UCSD-AML1 (cell line): ENCODE measurements at regions not wholly inside any gene's neighbourhood (a gene's known extent, or its start where the extent isn't known, plus 50 kb on each side); places are given as distances from the start of the nearest gene placed in this dataset.

Source experiments
- DNase-seq: peaks from one replicate; lab custom pipeline; 2025; ENCODE audit not compliant: unreplicated experiment; lab: John Stamatoyannopoulos, UW

DNA sequence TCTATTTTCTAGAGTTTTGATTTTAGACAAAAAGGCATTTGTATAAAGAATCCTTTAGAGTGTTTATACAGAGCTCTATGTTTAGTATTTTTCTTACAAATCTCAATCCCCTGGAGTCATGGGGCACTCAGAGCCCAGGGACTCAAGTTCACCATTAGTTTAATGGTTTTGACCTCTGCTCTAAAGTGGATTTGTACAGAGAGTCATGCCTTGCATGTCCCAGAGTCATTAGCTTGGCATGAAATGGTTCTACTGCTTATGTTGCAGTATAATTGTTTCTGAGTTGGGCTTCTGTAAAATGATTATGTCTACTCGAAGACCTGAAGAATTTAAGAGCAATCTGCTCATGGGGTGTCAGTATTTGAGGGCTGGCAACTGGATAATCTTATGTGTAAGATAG lies 406.2 kb downstream of the DLEU7 start:
- DNase-seq, result no peak

DNA sequence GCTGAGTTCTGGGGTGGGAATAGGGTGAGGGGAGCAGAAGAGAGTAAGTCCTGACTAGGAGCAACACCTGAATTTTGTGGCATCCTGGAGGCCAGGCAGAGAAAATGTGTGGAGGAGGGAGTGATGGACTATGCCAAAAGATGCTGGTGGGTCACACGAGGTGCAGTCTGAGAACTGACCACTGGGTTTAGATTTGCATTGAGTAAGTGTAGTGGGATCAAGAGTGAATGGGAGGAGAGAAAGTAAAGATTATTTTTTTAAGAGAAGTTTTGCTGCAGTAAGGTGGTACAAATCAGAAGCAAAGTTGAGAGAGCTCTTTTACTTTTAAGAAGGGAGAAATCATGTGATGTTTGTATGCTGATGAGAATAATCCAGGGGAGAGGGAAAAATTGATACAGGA lies 405.1 kb downstream of the DLEU7 start:
- DNase-seq, result no peak

DNA sequence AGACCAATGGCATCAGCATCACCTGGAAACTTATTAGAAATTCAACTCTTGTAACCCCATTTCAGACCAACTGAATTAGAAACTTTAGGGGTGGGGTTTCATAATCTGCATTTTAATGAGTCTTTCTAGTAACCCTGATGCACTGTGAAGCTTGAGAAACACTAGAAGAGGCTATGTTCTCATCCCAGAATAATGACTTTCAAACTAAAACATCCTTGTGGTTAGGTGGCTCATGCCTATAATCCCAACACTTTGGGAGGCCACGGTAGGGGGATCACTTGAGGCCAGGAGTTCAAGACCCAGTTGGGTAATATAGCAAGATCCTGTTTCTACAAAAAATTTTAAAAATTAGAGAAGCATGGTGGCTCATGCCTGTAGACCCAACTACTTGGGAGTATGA lies 402.4 kb downstream of the DLEU7 start:
- DNase-seq, result no peak

DNA sequence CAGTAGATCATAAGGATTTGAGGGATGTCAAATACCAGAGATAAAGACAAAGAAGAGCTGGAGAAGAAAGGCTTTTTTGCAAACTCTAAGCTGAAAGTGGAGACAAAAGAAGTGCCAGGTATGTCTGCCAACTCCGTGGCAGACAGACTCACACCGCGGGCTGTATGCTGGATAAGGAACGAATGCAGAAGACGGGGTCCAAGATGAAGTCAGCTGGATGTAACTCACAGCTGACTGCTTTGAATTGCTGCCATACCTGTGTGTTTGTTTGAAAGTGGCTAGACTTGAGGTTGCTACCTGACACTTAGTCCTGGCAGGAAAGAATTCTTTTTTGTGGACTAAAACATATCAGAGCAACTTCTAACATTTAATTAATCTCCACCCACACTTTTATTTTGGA lies 398.8 kb downstream of the DLEU7 start:
- no peak for DNase-seq

DNA sequence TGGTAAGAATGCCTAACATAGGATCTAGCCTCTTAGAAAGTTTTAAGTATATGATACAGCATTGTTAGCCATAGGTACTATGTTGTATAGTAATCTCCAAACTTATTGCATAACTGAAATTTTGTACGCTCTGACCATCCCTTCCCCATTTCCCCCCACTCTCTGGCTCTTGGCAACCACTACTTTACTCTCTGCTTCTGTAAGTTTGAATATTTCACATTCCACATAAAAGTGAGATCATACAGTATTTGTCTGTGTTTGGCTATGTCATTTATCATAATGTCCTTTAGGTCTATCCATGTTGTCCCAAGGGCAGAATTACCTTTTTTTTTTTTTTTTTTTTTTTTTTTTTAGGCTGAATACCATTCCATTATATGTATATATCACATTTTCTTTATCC lies 396.9 kb downstream of the DLEU7 start:
- DNase-seq, result no peak

DNA sequence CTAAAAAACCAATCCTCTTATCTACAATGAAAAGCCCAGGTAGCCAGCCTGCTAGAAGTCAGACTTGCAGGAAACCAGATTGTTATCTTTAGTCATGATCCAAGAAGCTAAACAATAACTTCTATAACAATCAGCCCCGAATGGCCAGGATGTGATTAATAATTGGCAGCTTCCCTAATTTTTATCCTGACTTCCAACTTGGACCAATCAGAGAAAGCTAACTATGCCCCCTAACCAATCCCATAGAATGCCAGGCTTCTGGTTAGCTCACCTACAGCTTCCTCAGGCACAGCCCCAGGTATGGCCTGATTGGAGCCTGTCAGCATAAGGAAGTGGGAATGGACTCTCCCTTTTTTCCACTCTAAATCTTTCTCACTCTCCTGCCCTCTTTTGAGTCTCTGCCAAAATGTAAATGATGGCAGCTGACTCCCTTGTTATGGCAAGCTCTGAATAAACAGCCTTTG lies 394.9 kb downstream of the DLEU7 start:
- no peak for DNase-seq

DNA sequence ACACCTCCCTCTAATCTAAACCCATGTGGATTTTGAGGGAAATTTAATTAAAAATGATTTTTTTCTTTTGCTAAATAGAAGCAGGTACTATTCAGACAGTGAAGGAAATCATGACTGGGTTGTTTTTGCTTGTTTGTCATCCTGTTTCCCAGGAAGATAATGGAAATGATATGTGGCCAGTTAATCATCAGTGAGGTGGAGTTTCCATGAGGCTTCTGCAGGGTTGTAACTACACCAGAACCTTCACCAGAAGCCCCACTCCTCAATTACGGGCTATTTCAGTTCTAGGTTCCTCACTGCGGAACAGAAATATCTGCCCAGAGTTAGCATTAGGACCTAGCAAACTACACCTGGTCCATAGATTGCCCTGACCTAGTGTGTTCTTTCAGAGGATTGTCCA lies 394.0 kb downstream of the DLEU7 start:
- no peak for DNase-seq

DNA sequence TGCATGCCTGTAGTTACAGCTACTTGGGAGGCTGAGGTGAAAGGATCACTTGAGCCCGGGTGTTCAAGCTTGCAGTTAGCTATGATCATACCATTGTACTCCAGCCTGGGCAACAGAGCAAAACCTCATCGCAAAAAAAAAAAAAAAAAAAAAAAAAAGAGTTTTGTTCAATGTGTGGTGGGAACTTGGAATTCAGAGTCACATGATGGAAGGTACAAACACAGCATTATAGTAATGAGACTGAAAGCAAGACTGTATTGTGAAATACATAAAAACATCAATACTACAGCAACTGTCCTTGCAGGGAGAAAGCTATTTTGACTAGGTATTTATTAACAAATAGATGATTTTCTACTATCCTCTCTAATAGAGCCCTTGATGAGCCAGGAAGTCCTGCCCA lies 393.2 kb downstream of the DLEU7 start:
- no peak for DNase-seq

DNA sequence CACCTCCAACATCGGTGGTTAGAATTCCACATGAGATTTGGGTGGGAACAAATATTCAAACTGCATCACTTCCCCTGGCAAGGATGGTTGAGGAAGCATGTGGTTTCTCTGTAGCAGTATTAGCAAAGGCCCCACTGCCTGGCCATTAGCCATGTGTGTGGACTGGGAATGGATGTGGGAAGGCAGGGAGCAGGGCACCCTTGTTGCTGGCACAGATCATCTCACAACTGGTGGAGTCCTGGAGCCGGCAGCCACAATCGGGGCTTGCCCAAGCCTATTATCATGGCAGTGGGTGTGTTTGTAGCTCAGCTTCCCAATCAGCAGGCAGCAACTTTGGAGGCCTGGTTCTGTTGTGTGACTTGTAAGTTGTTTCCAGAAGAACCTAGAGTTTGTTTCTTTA lies 391.9 kb downstream of the DLEU7 start:
- no peak for DNase-seq

DNA sequence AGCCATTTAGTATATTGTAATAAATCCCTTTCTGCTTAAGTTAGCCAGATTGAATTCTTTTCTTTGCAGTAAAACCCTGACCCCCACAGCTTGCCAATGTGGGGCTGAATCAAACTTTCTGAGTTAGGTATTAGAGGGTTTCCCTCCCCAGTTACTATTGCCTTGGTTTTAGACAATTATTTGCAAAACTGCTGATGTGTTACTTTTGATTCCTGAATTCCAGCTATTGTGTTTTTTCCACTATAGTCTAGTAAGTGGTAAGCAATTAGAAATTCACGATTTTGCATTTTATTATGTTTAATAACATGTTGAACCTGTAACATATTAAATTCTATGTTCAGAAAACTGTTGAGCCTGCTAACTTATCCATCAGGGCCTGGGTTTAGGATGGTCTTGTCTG lies 391.5 kb downstream of the DLEU7 start:
- DNase-seq, result no peak

DNA sequence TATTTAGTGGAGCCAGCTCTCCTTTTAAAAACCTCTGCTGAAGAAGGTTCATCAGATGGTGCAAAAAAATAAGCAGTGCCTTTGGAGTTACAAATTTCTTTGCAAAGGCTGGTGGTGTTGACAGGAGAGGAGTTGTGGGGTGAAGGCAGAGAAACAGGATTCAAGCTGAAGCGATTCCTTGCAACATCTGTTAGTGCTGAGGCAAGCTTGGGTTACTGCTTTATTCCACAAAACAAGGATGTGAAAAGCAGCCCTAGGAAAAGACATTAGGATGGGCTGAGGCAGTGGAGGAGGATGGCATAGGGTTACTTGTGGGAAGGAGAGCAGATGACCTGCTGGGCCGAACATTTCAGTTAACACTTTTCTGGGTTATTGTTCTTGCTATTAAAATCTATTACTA lies 390.7 kb downstream of the DLEU7 start:
- DNase-seq, result no peak

DNA sequence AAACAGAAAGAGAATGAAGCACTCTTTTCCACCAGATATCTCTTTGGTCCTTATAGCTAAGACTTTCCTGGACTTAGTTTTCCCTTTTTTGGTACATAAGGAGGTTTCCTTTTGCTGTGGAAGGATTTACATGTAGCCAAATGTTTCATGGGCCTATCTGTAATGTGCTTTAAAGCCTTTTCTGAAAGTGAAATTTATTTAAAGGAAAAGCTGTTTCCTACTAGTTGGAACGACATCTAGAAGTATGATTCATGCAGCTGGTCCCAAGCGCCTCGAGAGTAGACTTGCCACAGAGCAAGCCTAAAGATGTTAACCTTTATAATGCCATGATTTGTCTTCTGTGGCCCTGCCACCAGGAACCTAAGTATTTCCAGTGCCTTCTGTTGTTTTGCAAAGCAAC lies 390.3 kb downstream of the DLEU7 start:
- DNase-seq, result no peak

DNA sequence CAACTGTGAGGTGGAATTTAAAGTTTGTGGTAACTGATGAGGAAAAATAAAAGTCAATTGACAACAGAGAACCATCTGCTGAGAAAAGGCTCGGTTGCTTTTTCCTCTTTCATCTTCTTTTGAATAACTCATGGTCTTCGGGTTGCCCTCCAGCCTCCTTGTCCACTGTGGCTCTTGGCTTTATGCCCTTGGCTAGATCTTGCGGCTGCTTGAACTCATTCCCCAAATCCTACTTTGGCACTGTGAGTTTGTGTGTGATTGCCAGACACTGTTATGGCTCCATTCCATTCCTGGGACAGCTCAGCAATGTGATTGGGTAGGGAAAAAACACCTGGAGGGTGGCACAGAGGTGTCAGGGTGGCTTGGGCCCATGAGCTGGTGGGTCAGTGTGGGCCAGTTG lies 387.4 kb downstream of the DLEU7 start:
- no peak for DNase-seq

DNA sequence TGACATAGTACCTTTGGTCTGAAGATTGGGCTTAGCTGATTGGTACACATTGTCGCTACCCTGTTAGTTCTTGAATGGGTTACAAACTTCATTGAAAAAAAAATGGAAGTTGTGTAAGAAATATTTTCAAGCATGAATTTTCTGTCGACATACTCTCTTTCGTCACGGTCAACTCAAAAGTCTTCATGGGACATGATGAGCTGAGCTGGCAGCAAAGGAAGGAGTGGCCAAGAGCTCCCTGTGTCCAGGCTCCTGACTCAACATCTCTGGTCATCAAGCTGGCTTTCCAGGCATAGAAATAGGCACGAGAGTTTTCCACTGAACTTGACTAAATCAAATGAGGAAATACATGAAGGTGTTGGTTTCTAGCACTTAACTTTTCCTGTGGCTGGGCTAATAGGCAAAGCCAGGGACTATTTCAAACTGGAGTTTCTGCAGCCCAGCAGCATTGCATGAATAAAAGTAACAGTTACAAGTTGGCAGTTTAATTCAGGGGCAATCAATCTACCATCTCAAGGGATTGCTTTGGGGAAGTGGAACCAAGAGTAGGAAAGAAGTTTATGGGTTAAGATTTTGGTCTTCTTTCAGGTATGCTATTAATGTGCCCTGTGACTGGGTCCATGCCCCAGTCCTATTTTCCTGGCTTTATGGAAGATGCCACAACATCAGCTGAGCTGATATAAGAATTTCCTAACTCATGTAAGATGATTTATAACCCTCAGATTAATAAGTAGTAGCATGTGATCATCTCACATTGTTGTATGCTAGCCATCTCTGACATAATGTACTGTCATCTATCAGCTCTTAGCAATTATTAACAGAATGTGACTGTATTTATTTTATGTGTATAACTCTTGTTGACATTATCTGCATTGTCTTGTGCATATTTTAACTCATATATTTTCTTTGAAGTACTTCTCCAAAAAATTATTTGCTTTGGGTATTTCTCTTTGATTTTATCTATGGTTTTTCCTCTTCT lies 385.8 kb downstream of the DLEU7 start:
- no peak for DNase-seq

DNA sequence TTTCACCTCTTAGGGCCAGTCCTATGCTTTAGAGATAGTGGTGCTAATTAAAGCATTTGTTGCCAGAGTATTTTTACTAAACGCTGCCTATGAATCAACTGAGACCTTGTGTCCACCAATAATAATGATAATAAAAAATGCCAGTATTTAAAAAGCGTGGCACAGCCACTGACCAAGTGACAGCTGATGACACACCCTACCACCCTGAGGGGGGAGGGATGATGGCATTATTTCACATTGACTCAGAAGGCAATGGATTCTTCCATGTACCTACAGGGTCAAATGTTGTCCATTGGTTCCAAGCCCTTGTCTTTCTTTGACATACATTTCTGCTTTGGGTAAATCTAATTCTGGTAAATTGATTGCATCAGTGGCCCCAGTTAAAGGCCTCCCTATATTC lies 384.4 kb downstream of the DLEU7 start:
- DNase-seq, result no peak

DNA sequence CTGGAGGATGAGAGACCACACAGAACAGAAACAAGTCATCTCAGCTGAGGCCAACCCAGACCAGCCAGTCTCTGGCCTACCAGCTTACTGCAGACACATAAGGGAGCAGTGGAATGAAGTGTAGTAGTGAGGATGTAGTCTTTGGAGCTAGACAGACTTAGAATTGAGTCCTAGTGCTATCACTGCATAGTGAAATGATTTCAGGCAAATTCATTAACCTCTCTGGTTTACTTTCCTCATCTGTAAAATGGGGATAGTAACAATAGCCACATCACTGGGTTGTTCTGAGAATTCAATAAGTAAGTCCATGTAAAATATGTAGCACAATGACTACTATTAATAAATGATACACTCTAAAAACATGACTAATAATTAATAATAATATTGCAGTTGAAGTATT lies 383.8 kb downstream of the DLEU7 start:
- no peak for DNase-seq

DNA sequence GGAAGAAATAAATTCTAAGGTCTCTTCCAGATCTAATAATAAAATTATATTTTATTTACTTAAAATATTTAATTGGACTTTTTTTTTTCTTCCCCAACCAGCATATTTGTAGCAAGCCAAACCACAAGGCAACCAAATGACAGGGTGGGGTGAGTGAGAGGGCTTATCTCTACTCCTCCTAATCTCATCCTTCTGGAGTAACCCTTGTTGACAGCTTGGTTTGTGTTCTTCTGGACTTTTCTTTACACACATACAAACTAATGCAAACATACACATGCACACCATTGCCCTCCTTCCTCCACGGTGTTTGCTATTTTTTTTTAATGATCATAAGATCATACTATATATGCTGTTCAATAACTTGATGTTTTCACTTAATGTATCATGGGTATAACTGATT lies 383.1 kb downstream of the DLEU7 start:
- no peak for DNase-seq

DNA sequence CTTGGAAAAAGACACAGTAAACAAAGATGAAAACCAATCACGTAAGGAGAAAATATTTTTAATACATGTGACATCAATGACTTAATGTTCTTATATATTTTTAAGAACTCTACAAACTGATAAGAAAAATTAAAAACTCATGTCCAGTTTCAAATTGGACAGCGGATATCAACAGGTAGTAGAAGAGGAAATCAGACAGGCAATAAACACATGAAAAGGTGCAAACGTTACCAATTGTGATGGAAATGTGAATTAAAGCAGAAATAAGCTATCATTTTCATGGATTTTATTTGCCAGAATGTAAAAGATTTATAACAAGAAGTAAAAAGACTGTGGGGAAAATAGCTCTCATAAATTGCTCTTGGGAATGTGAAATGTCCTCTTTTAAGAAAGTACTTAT lies 382.3 kb downstream of the DLEU7 start:
- no peak for DNase-seq

DNA sequence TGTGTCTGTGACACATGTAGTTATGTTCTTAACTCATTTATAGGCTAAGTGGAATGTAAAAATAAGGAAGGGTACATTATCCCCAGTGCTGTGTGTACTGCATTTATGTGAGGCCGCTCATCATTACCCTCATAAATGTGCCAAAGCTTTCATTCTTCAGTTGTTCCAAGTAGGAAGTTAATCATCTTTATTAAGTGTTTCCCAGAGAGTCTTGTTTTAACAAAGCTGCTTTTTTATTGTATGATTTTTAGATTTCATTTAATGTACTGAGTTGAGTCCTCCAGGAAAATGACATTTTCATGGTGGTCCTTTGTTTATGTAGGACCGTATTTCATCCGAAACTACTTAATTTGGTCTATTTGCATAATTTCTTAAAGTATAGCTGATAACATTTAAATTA lies 379.8 kb downstream of the DLEU7 start:
- DNase-seq, result no peak

DNA sequence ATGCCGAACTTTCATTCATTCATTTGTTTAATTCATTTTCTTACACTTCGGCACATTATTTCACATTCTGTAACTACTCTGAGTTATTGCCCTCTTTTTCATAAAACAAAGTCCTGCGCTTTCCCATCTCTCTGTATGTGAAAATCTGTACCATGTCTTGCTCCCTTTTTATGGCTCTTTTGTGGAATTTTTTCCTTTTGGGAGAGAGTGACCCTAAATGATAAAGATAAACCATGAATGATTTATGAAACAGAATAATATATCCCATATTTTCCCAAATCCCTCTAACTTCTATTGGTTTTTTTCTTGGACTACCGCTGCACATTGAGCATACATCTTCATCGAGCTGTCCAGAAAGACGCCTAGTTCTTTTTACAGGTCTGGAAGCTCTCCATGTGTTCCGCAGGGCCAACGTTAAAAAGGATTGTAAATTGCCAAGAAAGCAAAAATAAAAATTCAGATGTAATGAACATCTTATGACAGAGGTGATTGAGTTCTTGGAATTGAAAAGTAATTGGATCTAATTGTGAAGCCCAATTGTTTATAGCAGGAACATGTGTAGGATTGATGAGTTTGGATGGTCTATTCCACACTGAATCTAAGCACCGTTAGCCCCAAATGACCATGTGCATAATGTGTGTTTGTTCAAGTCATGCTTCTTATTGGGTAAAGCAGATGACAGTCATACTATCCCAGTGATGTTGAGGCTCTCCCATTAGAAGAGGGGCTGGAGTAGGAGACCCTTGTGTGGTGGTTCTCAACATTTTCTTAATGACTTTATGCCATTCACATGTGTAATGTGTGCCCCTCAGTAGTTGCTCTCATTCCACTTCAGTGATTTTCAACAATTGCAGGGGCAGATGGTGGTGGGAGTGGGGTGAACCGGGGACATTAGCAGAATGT lies 378.9 kb downstream of the DLEU7 start:
- DNase-seq, result no peak

DNA sequence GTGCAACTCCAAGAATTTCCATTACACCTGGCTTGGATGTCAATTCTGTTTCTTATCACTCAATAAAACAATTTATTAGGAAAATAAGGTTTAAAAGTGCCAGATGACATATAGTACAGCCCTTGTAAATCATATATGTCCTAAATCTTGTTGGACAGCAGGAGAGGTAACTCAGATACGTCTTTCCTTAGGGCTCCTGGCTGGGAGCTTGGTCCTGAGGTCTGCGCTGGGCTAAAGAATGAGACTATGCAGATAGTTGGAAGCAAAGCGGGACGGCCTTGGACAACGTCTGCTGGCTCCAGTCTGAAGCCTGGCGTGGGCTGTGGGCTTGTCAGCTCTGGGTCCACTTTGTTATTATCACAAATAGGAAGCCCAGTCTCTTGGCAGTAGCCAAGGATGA lies 377.0 kb downstream of the DLEU7 start:
- DNase-seq, result no peak
